ENCODE measurements at regions not wholly inside any gene's neighbourhood (a gene's known extent, or its start where the extent isn't known, plus 50 kb on each side); places are given as distances from the start of the nearest gene placed in this dataset.

DNA sequence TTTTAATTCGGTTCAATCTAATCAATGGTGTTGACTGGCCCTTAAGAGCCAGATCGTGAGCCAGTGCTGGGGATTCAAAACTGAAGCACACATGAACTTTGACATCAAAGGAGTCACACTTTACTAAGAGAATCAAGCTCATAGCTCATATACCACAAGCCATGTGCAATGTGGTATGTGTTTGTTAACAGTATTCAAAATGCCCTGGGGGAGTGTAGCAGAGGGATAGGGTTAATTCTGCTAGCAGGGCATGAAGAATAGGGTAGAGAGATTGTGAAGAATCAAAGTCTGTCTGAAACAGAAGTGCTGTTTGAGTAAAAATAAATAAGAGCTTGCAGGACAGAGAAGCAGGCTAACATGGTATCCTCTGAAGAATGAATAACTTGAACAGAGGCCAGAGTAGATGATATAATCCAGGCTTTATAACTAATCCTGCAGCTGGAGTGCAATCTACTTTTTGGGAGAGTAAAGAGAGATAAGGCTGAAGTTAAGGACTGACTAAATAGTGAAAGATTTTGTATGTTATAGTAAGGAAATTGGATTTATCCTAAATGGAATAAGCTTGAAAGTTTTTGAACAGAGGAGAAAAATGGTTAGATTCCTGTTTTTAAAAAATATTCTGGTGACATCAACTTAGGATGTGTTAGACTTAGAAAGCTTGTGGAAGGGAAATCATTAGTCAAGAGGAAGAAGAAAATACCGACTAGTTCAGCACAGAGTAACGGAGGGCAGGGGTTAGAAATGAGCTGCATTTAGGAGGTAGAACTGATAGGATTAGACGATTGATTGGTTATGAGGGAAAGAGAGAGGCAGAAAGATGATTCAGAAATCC is 292.0 kb downstream of the NFKBIZ start:
- no peaks in the 10 kb centered on the region for H3K36me3 ChIP-seq
- no peak overlapping the region for H3K27ac ChIP-seq
- TF ChIP-seq, protein P1, sequence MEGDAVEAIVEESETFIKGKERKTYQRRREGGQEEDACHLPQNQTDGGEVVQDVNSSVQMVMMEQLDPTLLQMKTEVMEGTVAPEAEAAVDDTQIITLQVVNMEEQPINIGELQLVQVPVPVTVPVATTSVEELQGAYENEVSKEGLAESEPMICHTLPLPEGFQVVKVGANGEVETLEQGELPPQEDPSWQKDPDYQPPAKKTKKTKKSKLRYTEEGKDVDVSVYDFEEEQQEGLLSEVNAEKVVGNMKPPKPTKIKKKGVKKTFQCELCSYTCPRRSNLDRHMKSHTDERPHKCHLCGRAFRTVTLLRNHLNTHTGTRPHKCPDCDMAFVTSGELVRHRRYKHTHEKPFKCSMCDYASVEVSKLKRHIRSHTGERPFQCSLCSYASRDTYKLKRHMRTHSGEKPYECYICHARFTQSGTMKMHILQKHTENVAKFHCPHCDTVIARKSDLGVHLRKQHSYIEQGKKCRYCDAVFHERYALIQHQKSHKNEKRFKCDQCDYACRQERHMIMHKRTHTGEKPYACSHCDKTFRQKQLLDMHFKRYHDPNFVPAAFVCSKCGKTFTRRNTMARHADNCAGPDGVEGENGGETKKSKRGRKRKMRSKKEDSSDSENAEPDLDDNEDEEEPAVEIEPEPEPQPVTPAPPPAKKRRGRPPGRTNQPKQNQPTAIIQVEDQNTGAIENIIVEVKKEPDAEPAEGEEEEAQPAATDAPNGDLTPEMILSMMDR (IDR thresholded peaks at IDR 0.05 in 4 of 5, conservative IDR thresholded peaks at IDR 0.05 in 1 of 5) = no peak
- no peak for TF ChIP-seq POLR2A (IDR thresholded peaks at IDR 0.05)
- H3K9me3 ChIP-seq = no peaks in the 10 kb centered on the region
- DNase-seq (no peak), ATAC-seq (no peak)
- no peaks in the 10 kb centered on the region for H3K27me3 ChIP-seq
- intact Hi-C loops (cut with DNase I; ENCODE audit: low total_unique reads) (no loop called here), in situ Hi-C loops (cut with MboI; ENCODE audit: low sequenced_read_pairs in 4 of 4) (no loop called here)
- H3K4me3 ChIP-seq = no peak overlapping the region
- no peaks in the 10 kb centered on the region for H3K4me1 ChIP-seq

DNA sequence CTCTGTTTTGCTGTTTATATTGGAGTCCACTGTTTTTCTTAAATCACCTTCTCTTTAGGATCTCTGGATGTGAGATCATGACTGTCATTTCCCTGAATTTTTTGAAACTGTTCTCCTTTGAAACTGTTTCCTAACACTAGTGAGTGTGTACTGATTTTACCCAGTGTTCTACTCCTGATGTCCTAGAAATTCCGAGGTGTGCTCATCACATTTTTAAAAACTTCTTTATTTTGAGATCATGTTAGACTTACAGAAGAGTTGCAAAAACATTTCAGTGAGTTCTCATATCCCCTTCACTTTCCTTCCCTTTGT is 292.6 kb downstream of the NFKBIZ start:
- Histone ChIP-seq H3K9me3 (no peaks in the 10 kb centered on the region), H3K27me3 (no peaks in the 10 kb centered on the region), H3K4me1 (no peaks in the 10 kb centered on the region), H3K27ac (no peak overlapping the region), H3K36me3 (no peaks in the 10 kb centered on the region), H3K4me3 (no peak overlapping the region)
- DNase-seq (no peak), ATAC-seq (no peak)
- in situ Hi-C loops (cut with MboI; ENCODE audit: low sequenced_read_pairs in 4 of 4) (no loop called here), intact Hi-C loops (cut with DNase I; ENCODE audit: low total_unique reads) (no loop called here)
- no peak for TF ChIP-seq POLR2A (IDR thresholded peaks at IDR 0.05)
- TF ChIP-seq, protein P1 (IDR thresholded peaks at IDR 0.05 in 4 of 5, conservative IDR thresholded peaks at IDR 0.05 in 1 of 5) = no peak

DNA sequence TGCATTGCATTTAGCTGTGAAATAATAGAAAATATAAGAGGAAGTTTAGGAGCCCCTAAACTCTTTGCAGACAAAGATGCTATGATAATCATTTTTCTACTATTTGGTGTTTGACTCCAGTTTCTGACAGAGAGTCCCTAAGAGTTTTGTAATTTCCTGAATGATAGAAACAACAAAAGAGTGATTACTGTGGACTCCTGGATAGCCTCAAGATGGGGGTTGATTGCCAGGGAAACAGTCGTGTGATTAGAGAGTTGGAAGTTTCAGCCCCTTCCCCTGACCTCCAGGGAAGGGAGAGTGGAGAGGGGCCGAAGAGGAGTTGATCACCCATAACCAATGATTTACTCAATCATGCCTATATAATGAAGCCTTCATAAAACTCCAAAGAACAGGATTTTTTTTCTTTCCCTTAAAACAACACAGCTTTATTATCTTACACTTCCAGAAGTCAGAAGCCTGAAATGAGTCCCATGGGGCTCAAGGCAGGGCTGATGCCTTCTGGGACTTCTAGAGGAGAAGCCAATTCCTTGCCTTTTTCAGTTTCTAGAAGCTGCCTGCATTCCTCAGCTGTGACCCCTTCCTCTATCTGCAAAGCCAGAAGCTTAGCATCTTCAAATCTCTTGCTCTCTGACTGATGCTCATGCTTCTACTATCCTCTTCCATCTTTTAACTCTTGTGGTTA is 292.3 kb upstream of the ZPLD1 start:
- intact Hi-C loops (cut with DNase I; ENCODE audit: low total_unique reads) = no loop called here
- Histone ChIP-seq H3K4me3 (no peak overlapping the region), H3K27me3 (no peaks in the 10 kb centered on the region), H3K9me3 (no peaks in the 10 kb centered on the region), H3K4me1 (no peaks in the 10 kb centered on the region), H3K27ac (no peak overlapping the region), H3K36me3 (no peaks in the 10 kb centered on the region)
- ATAC-seq (no peak), DNase-seq (no peak)
- TF ChIP-seq POLR2A (IDR thresholded peaks at IDR 0.05) = no peak
- TF ChIP-seq, protein P1 (IDR thresholded peaks at IDR 0.05 in 4 of 5, conservative IDR thresholded peaks at IDR 0.05 in 1 of 5) = no peak
- in situ Hi-C loops (cut with MboI; ENCODE audit: low sequenced_read_pairs in 4 of 4) = no loop called here

DNA sequence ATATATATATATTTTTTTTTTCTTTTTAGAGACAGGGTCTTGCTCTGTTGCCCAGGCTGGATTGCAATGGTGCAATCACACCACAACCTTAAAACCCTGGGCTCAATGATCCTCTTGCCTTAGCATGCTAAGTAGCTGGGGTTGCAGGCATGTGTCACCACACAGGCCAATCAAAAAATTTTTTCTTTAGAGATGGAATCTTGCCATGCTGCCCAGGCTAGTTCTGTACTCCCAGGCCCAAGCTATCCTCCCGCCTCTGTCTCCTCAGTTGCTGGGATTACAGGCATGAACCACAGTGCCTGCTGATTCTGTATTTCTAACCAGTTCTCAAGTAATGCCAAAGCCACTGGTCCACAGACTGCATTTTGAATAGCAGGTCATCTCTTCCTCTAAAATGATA is 291.3 kb upstream of the ZPLD1 start:
- Histone ChIP-seq H3K4me1 (no peaks in the 10 kb centered on the region), H3K9me3 (no peaks in the 10 kb centered on the region), H3K36me3 (no peaks in the 10 kb centered on the region), H3K4me3 (no peak overlapping the region), H3K27ac (no peak overlapping the region), H3K27me3 (no peaks in the 10 kb centered on the region)
- ATAC-seq = no peak
- intact Hi-C loops (cut with DNase I; ENCODE audit: low total_unique reads) (no loop called here), in situ Hi-C loops (cut with MboI; ENCODE audit: low sequenced_read_pairs in 4 of 4) (no loop called here)
- TF ChIP-seq, protein P1 (IDR thresholded peaks at IDR 0.05 in 4 of 5, conservative IDR thresholded peaks at IDR 0.05 in 1 of 5) = no peak
- TF ChIP-seq POLR2A (IDR thresholded peaks at IDR 0.05) = no peak
- no peak for DNase-seq

All from gastrocnemius medialis (tissue), 4 donors.